ENCODE measurements at regions not wholly inside any gene's neighbourhood (a gene's known extent, or its start where the extent isn't known, plus 50 kb on each side); places are given as distances from the start of the nearest gene placed in this dataset.

DNA sequence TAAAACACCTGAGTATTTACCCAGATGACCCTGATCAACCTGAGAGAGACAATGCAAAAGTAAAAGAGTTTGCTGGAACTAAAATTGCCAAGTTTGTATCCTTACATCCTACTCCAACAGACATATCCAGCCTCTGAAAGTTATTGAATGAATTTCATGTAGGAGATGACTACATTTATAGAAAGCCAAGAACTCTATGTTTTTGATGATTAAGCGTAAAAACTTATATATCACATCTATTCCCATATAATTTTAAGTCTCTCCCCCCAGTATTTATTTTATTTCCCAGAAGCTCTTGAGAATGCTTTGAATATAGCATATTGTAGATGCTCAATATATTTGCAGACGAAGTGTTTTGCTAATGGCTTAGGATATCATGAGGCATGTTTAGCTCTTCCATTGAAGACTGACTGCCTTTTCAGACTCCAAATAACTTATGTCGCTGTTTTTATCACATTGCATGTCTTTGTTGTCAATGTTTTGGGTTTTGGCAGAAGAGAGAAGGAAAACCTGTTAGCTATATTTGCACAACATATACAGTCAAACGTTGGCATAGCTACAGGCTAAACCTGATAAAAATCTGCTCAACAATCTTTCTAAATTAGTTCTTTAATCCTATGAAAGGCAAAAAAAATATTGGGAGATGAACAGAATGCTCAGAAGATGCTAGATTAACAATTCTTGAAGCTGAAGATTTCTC, 213.6 kb downstream of the DIO2 start:
- H3K4me3 Mint-ChIP-seq: no peak overlapping the region
- H3K9me3 Mint-ChIP-seq: peaks cover 3% of the 10 kb centered on the region
- no peak for TF ChIP-seq CTCF (conservative IDR thresholded peaks at IDR 0.05)
- no peak overlapping the region for H3K27ac Mint-ChIP-seq
- Histone ChIP-seq H3K36me3 (ENCODE audit: control insufficient read depth, insufficient read depth, low read length) (no peaks in the 10 kb centered on the region), H3K9me3 (ENCODE audit: control insufficient read depth, low read length) (no peaks in the 10 kb centered on the region), H3K4me3 (ENCODE audit: low read length) (no peak overlapping the region), H3K27me3 (ENCODE audit: control insufficient read depth, insufficient read depth, low read length, poor library complexity, severe bottlenecking) (peaks cover 67% of the 10 kb centered on the region), H3K4me1 (ENCODE audit: control insufficient read depth, insufficient read depth, low read length) (peaks cover 3% of the 10 kb centered on the region), H3K27ac (ENCODE audit: low read depth, low read length) (no peak overlapping the region), H3K9ac (ENCODE audit: extremely low read depth, low read length, poor library complexity, severe bottlenecking) (no peak overlapping the region)
- no peak for DNase-seq
- peaks cover 78% of the 10 kb centered on the region for H3K27me3 Mint-ChIP-seq (ENCODE audit: insufficient read depth)
- peaks cover 4% of the 10 kb centered on the region for H3K4me1 Mint-ChIP-seq
- WGBS, 2 experiments (ENCODE audit: insufficient coverage in 1 of 2, insufficient read length in 1 of 2): 83% methylated on average over 1 to 2 of the region's 4 CpGs
- no peaks in the 10 kb centered on the region for H3K36me3 Mint-ChIP-seq (ENCODE audit: low read depth)

- H3K4me1 Mint-ChIP-seq: peaks cover 5% of the 10 kb centered on the region
- 0 to 29% methylated on average over 2 of the region's 4 CpGs for WGBS, 2 experiments (ENCODE audit: insufficient coverage in 1 of 2, insufficient read length in 1 of 2)
- H3K27ac ChIP-seq (ENCODE audit: low read depth, low read length): peak overlapping the region; percentile 82
- H3K27me3 Mint-ChIP-seq (ENCODE audit: insufficient read depth): peaks cover 89% of the 10 kb centered on the region
- peak; percentile 62 for DNase-seq
- H3K27me3 ChIP-seq (ENCODE audit: control insufficient read depth, insufficient read depth, low read length, poor library complexity, severe bottlenecking): peaks cover 88% of the 10 kb centered on the region
- no peak overlapping the region for H3K27ac Mint-ChIP-seq
- H3K9me3 ChIP-seq (ENCODE audit: control insufficient read depth, low read length): no peaks in the 10 kb centered on the region
- no peak overlapping the region for H3K4me3 ChIP-seq (ENCODE audit: low read length)
- no peaks in the 10 kb centered on the region for H3K36me3 ChIP-seq (ENCODE audit: control insufficient read depth, insufficient read depth, low read length)
- H3K4me3 Mint-ChIP-seq: no peak overlapping the region
- no peaks in the 10 kb centered on the region for H3K9me3 Mint-ChIP-seq
- no peak for TF ChIP-seq CTCF (conservative IDR thresholded peaks at IDR 0.05)
- H3K9ac ChIP-seq (ENCODE audit: extremely low read depth, low read length, poor library complexity, severe bottlenecking): no peak overlapping the region
- no peaks in the 10 kb centered on the region for H3K36me3 Mint-ChIP-seq (ENCODE audit: low read depth)
- H3K4me1 ChIP-seq (ENCODE audit: control insufficient read depth, insufficient read depth, low read length): peaks cover 3% of the 10 kb centered on the region
Measured at GRCh38 chr14:79992407-79993198, 218.7 kb downstream of the DIO2 start.

DNA sequence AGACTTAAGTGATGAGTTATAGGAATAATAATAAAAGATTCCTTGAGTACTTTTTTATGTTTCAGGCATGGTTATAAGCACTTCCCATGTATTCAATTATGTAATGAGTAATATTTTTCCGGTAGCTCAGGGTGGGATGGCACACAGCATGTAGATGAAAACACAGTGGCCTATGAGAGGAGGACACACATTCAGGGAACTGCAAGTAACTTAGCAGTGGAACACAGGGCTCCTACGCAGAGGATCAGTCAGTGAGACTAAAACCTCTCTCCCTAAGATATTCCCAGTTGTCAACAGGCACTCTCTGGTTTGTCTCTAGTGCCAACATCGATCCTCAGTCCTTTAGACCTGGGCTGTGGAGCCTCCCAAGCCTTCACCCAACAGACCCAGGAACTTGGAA, 219.4 kb downstream of the DIO2 start:
- 75 to 79% methylated on average over 2 to 3 of the region's 3 CpGs for WGBS, 2 experiments (ENCODE audit: insufficient coverage in 1 of 2, insufficient read length in 1 of 2)
- Mint-ChIP-seq H3K36me3 (ENCODE audit: low read depth) (no peaks in the 10 kb centered on the region), H3K27ac (no peak overlapping the region), H3K27me3 (ENCODE audit: insufficient read depth) (peaks cover 84% of the 10 kb centered on the region), H3K9me3 (no peaks in the 10 kb centered on the region), H3K4me1 (peaks cover 5% of the 10 kb centered on the region), H3K4me3 (no peak overlapping the region)
- Histone ChIP-seq H3K9ac (ENCODE audit: extremely low read depth, low read length, poor library complexity, severe bottlenecking) (no peak overlapping the region), H3K4me1 (ENCODE audit: control insufficient read depth, insufficient read depth, low read length) (peaks cover 3% of the 10 kb centered on the region), H3K27ac (ENCODE audit: low read depth, low read length) (no peak overlapping the region), H3K4me3 (ENCODE audit: low read length) (no peak overlapping the region), H3K27me3 (ENCODE audit: control insufficient read depth, insufficient read depth, low read length, poor library complexity, severe bottlenecking) (peaks cover 80% of the 10 kb centered on the region), H3K9me3 (ENCODE audit: control insufficient read depth, low read length) (no peaks in the 10 kb centered on the region), H3K36me3 (ENCODE audit: control insufficient read depth, insufficient read depth, low read length) (no peaks in the 10 kb centered on the region)
- DNase-seq: peak; percentile 40
- TF ChIP-seq CTCF (conservative IDR thresholded peaks at IDR 0.05): no peak

Measured in endodermal cell (in vitro differentiated cells).